HG02798 (cell line): ENCODE measurements at regions not wholly inside any gene's neighbourhood (a gene's known extent, or its start where the extent isn't known, plus 50 kb on each side); places are given as distances from the start of the nearest gene placed in this dataset.

Experiments used
- ATAC-seq: cut with Tn5 transposase; IDR thresholded peaks from one replicate; pipeline ENCODE4 v1.9.1; 2021; ENCODE audit warnings: mild to moderate bottlenecking; ENCODE audit not compliant: unreplicated experiment, poor library complexity

GRCh38 chr18:25962919-25963318 is 127.5 kb downstream of the SS18 start:
- ATAC-seq, result no peak

- peak; percentile 84 for ATAC-seq
These were observed 128.2 kb downstream of the SS18 start for GRCh38 chr18:25962176-25962575.

- ATAC-seq, result no peak
These were observed 133.4 kb downstream of the SS18 start for GRCh38 chr18:25957017-25957416.

GRCh38 chr18:25953111-25953510 is 137.3 kb downstream of the SS18 start:
- no peak for ATAC-seq

GRCh38 chr18:25950321-25950720 is 140.1 kb downstream of the SS18 start:
- no peak for ATAC-seq

- no peak for ATAC-seq
These were observed 143.9 kb downstream of the SS18 start for GRCh38 chr18:25946540-25946939.

- no peak for ATAC-seq
These were observed 155.1 kb downstream of the SS18 start for GRCh38 chr18:25935356-25935755.

GRCh38 chr18:25931126-25931525 is 159.3 kb downstream of the SS18 start:
- ATAC-seq, result no peak

- no peak for ATAC-seq
These were observed 160.6 kb downstream of the SS18 start for GRCh38 chr18:25929787-25930186.

GRCh38 chr18:25927830-25928229 is 162.6 kb downstream of the SS18 start:
- ATAC-seq, result no peak

GRCh38 chr18:25923193-25923592 is 167.2 kb downstream of the SS18 start:
- no peak for ATAC-seq

- peak; percentile 81 for ATAC-seq
These were observed 168.6 kb downstream of the SS18 start for GRCh38 chr18:25921677-25922421.

GRCh38 chr18:25915907-25916306 is 174.5 kb downstream of the SS18 start:
- no peak for ATAC-seq

GRCh38 chr18:25898965-25899364 is 191.4 kb downstream of the SS18 start:
- ATAC-seq, result no peak

- no peak for ATAC-seq
These were observed 193.5 kb downstream of the SS18 start for GRCh38 chr18:25896956-25897355.

GRCh38 chr18:25896178-25896780 is 194.1 kb downstream of the SS18 start:
- ATAC-seq, result peak; percentile 81

GRCh38 chr18:25895518-25895917 is 194.9 kb downstream of the SS18 start:
- peak; percentile 28 for ATAC-seq

- ATAC-seq, result no peak
These were observed 204.1 kb downstream of the SS18 start for GRCh38 chr18:25886283-25886682.

GRCh38 chr18:25883091-25883490 is 207.3 kb downstream of the SS18 start:
- ATAC-seq, result no peak

- ATAC-seq, result no peak
These were observed 209.3 kb downstream of the SS18 start for GRCh38 chr18:25881149-25881548.

GRCh38 chr18:25880441-25880840 is 210.0 kb downstream of the SS18 start:
- ATAC-seq, result no peak

- ATAC-seq, result no peak
These were observed 214.0 kb downstream of the SS18 start for GRCh38 chr18:25876330-25876948.
